HepG2 (cell line): ENCODE measurements at regions not wholly inside any gene's neighbourhood (a gene's known extent, or its start where the extent isn't known, plus 50 kb on each side); places are given as distances from the start of the nearest gene placed in this dataset.

Experiments
- ATAC-seq: fragments of 200-7000 bp; cut with Tn5 transposase; 3 replicates; pipeline ENCODE4 v1.9.1; 2020; ENCODE audit warnings: mild to moderate bottlenecking, moderate library complexity
- BruUV-seq: library from RNA; stranded (reverse); fragments of 400-500 nt; replicated peaks from 2 replicates; lab custom pipeline; 2021; lab: Mats Ljungman, UMichigan
- CTCF ChIA-PET: fragments of 300-600 bp; formaldehyde crosslinking; extraction: SDS; loops from one replicate; lab custom pipeline; 2021; ENCODE audit warnings: low total read pairs, inconsistent platforms, low intra/inter-chr PET ratio; lab: Yijun Ruan, JAX
- POLR2A ChIA-PET: fragments of 350-600 bp; sonication (Branson Sonifier 250); formaldehyde crosslinking; loops from one replicate; lab custom pipeline; 2020; ENCODE audit warnings: antibody characterized with exemption, inconsistent platforms; lab: Yijun Ruan, JAX
- DNase-seq: peaks from one replicate; pipeline ENCODE4 v3.0.0-alpha.2; 2015; ENCODE audit warnings: low spot score
- FAIRE-seq: peaks from 3 replicates; lab custom pipeline; 2011; peaks lifted over from hg19 to GRCh38; lab: Jason Lieb, UNC
- H2AFZ ChIP-seq: one replicate; pipeline ENCODE4 v1.6.1; 2011; ENCODE audit warnings: low read length, inconsistent platforms
- H3K27ac ChIP-seq: fragments of 300-600 bp; 3 replicates; pipeline ENCODE4 v1.8.0; 2011; ENCODE audit warnings: mixed run types, mild to moderate bottlenecking, mixed read lengths, low read length, inconsistent platforms; ENCODE audit not compliant: insufficient read depth; ENCODE audit errors: extremely low read length
- H3K27me3 ChIP-seq, 2 experiments: fragments of 200-600 bp in 1 of 2; 2 replicates in 1 of 2; 3 replicates in 1 of 2; pipeline versions ENCODE4 v1.6.0 to v1.8.0; 2011; ENCODE audit warnings: low read length in 2 of 2, mild to moderate bottlenecking in 2 of 2, moderate library complexity in 2 of 2, inconsistent platforms in 1 of 2; ENCODE audit not compliant: insufficient read depth in 2 of 2, control insufficient read depth in 1 of 2
- H3K36me3 ChIP-seq, 2 experiments: fragments of 200-600 bp in 1 of 2; replicated peaks in 1 of 2; 2 replicates in 1 of 2; 3 replicates in 1 of 2; pipeline versions ENCODE4 v1.5.1 to v1.8.0; 2011; ENCODE audit warnings: low read length in 2 of 2, inconsistent platforms in 1 of 2; ENCODE audit not compliant: insufficient read depth in 2 of 2, control insufficient read depth in 1 of 2
- H3K4me1 ChIP-seq: 2 replicates; pipeline ENCODE4 v1.5.1; 2012; ENCODE audit warnings: low read length, inconsistent platforms; ENCODE audit not compliant: insufficient read depth
- H3K4me2 ChIP-seq: 2 replicates; pipeline ENCODE4 v1.6.0; 2011; ENCODE audit warnings: low read depth, low read length, inconsistent platforms
- H3K4me3 ChIP-seq, 3 experiments: fragments of 200-600 bp in 1 of 3; sonication (generic), shearing (Covaris generic) in 1 of 3; replicated peaks in 1 of 3; 2 replicates each; pipeline ENCODE4 v1.5.1; 2011 to 2016; ENCODE audit warnings: low read length in 3 of 3, inconsistent platforms in 2 of 3, low read depth in 2 of 3, mild to moderate bottlenecking in 2 of 3, control low read depth in 1 of 3, mixed read lengths in 1 of 3; ENCODE audit not compliant: insufficient read depth in 1 of 3
- H3K79me2 ChIP-seq: one replicate; pipeline ENCODE4 v1.6.1; 2011; ENCODE audit warnings: low read length, inconsistent platforms; ENCODE audit not compliant: insufficient read depth
- H3K9ac ChIP-seq: 2 replicates; pipeline ENCODE4 v1.6.0; 2011; ENCODE audit warnings: mild to moderate bottlenecking, low read depth, low read length, inconsistent platforms; ENCODE audit not compliant: insufficient read depth
- H3K9me3 ChIP-seq: 2 replicates; pipeline ENCODE4 v1.5.1; 2012; ENCODE audit warnings: mild to moderate bottlenecking, low read length
- H4K20me1 ChIP-seq: 2 replicates; pipeline ENCODE4 v1.6.0; 2011; ENCODE audit warnings: inconsistent platforms, mild to moderate bottlenecking, low read length, moderate library complexity; ENCODE audit not compliant: insufficient read depth
- ETV6 ChIP-seq: sonication (generic); formaldehyde crosslinking; conservative IDR thresholded peaks from 2 replicates; pipeline ENCODE4 v1.4.0; 2020; ENCODE audit warnings: missing genetic modification reagents
- GZF1 ChIP-seq: sonication (generic); formaldehyde crosslinking; IDR thresholded peaks from 2 replicates; pipeline ENCODE4 v1.5.1; 2020; ENCODE audit warnings: mild to moderate bottlenecking, missing genetic modification reagents
- SNRNP70 ChIP-seq: fragments of 200-400 bp; formaldehyde crosslinking; IDR thresholded peaks from 2 replicates; pipeline ENCODE4 v1.6.1; 2017; ENCODE audit warnings: mild to moderate bottlenecking, low read depth, low read length, moderate library complexity
- ZBTB40 ChIP-seq, 2 experiments: fragments of 450-650 bp in 1 of 2; sonication (generic) in 1 of 2; formaldehyde crosslinking in 1 of 2; IDR thresholded peaks; 2 replicates each; pipeline versions ENCODE4 v1.6.1 to v1.8.0; 2016 to 2022; ENCODE audit warnings: antibody characterized with exemption in 1 of 2, mild to moderate bottlenecking in 1 of 2, missing genetic modification reagents in 1 of 2
- ZNF496 ChIP-seq: sonication (generic); formaldehyde crosslinking; IDR thresholded peaks from 2 replicates; pipeline ENCODE4 v1.8.1; 2023; ENCODE audit warnings: mild to moderate bottlenecking, moderate library complexity, missing genetic modification reagents; ENCODE audit not compliant: insufficient replicate concordance
- ZNF562 ChIP-seq: sonication (generic); formaldehyde crosslinking; IDR thresholded peaks from 2 replicates; pipeline ENCODE4 v1.8.0; 2022; ENCODE audit warnings: missing genetic modification reagents, borderline replicate concordance
- ZNF678 ChIP-seq: sonication (generic); formaldehyde crosslinking; IDR thresholded peaks from 2 replicates; pipeline ENCODE4 v1.4.0; 2020; ENCODE audit warnings: mild to moderate bottlenecking, missing genetic modification reagents
- WGBS: methylation state at CpG from one replicate; pipeline ENCODE4 v1.1.6; 2017; ENCODE audit warnings: low lambda C conversion rate; 5-methylcytosine and 5-hydroxymethylcytosine counted together
- in situ Hi-C: cut with HindIII; loops from 2 replicates; pipeline ENCODE4 v1.10.0; 2017; ENCODE audit warnings: low pct_unique_long_range_greater_than_20kb; ENCODE audit not compliant: extremely low pct_ligation_motif_present
- intact Hi-C: fragments of 100-400 bp; cut with micrococcal nuclease; formaldehyde crosslinking; loops from one replicate; pipeline ENCODE4 v1.10.0; 2022; ENCODE audit not compliant: unreplicated experiment
- TF ChIP-seq, protein P1 (sequence below): sonication (generic); formaldehyde crosslinking; IDR thresholded peaks from 2 replicates; pipeline ENCODE4 v1.8.1; 2023; ENCODE audit warnings: mild to moderate bottlenecking, inconsistent platforms, moderate library complexity, missing genetic modification reagents, borderline replicate concordance
- TF ChIP-seq, protein P2 (sequence below): sonication (generic); formaldehyde crosslinking; IDR thresholded peaks from 2 replicates; pipeline ENCODE4 v1.4.0; 2020; ENCODE audit warnings: missing genetic modification reagents

DNA sequence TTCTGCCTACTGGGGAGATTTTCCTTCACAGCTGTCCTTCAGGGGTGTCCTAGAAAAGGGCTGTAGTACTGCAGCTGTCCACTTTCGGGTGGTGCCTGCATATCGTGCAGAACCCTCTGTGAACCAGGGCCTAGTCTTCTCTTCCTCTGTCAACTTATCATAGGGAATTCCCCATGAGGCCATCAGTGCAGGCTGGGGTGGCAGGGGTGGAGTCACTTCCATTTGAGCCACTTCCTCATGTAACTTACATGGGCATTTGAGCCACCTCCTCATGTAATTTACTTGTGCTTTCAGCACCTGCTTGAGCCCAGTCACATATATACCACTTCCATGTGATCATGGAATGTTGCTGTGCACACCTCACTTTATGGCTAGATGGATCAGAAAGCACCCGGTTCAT is 742.0 kb upstream of the RGMB start (continued):
- TF ChIP-seq ZBTB40 (IDR thresholded peaks at IDR 0.05) (no peak), ZBTB40 (CRISPR knock-in tag; IDR thresholded peaks at IDR 0.05) (no peak), ETV6 (no peak), ZNF678 (no peak)

- H3K4me1 ChIP-seq: no peaks in the 10 kb centered on the region
- H3K36me3 ChIP-seq: no peaks in the 10 kb centered on the region
- BruUV-seq: no TSS peak
- H3K27me3 ChIP-seq: no peaks in the 10 kb centered on the region
- intact Hi-C loops (no loop called here), in situ Hi-C loops (no loop called here)
- H3K9me3 ChIP-seq: no peaks in the 10 kb centered on the region; the same call in 1 of the 2 replicates
- ATAC-seq (no peak), DNase-seq (no peak), FAIRE-seq (no peak)
- TF ChIP-seq ZNF562 (CRISPR knock-in tag): no peak
- TF ChIP-seq GZF1: no peak
- TF ChIP-seq, protein P1, sequence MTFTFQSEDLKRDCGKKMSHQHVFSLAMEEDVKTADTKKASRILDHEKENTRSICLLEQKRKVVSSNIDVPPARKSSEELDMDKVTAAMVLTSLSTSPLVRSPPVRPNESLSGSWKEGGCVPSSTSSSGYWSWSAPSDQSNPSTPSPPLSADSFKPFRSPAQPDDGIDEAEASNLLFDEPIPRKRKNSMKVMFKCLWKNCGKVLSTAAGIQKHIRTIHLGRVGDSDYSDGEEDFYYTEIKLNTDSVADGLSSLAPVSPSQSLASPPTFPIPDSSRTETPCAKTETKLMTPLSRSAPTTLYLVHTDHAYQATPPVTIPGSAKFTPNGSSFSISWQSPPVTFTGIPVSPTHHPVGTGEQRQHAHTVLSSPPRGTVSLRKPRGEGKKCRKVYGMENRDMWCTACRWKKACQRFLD (CRISPR knock-in tag): no peak
- no peak for TF ChIP-seq SNRNP70
- TF ChIP-seq, protein P2, sequence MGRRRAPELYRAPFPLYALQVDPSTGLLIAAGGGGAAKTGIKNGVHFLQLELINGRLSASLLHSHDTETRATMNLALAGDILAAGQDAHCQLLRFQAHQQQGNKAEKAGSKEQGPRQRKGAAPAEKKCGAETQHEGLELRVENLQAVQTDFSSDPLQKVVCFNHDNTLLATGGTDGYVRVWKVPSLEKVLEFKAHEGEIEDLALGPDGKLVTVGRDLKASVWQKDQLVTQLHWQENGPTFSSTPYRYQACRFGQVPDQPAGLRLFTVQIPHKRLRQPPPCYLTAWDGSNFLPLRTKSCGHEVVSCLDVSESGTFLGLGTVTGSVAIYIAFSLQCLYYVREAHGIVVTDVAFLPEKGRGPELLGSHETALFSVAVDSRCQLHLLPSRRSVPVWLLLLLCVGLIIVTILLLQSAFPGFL (CRISPR knock-in tag): no peak
- no peak for TF ChIP-seq ZNF496
- H3K79me2 ChIP-seq: no peaks in the 10 kb centered on the region
- H4K20me1 ChIP-seq: no peaks in the 10 kb centered on the region
- 0% methylated on average over 1 of the region's 1 CpG for WGBS
- H2AFZ ChIP-seq: no peak overlapping the region
- ChIA-PET CTCF (no interaction called here), POLR2A (no interaction called here)
- no peak overlapping the region for H3K27ac ChIP-seq
- no peak overlapping the region for H3K4me2 ChIP-seq
- no peak overlapping the region for H3K9ac ChIP-seq
- no peak overlapping the region for H3K4me3 ChIP-seq
These were observed 741.5 kb upstream of the RGMB start for GRCh38 chr5:98031926-98032325.
